Neural progenitor cell (in vitro differentiated cells): ENCODE measurements at regions not wholly inside any gene's neighbourhood (a gene's known extent, or its start where the extent isn't known, plus 50 kb on each side); places are given as distances from the start of the nearest gene placed in this dataset.

Source experiments
- DNase-seq: peaks from one replicate; pipeline ENCODE4 v3.0.0-alpha.2; 2016; ENCODE audit warnings: low spot score
- H2AFZ ChIP-seq: fragments of 200-600 bp; sonication (generic); replicated peaks from 2 replicates; pipeline ENCODE4 v1.6.1; 2016; ENCODE audit warnings: antibody characterized with exemption
- H3F3A ChIP-seq: fragments of 200-600 bp; sonication (generic); 2 replicates; pipeline ENCODE4 v1.6.1; 2016; ENCODE audit warnings: antibody characterized with exemption, low read depth
- H3K27ac ChIP-seq: fragments of 200-600 bp; sonication (generic); 2 replicates; pipeline ENCODE4 v1.5.1; 2016; ENCODE audit warnings: mild to moderate bottlenecking
- H3K27me3 ChIP-seq: fragments of 200-600 bp; sonication (generic); 2 replicates; pipeline ENCODE4 v1.6.1; 2016; ENCODE audit warnings: mild to moderate bottlenecking, moderate library complexity
- H3K36me3 ChIP-seq: fragments of 200-600 bp; sonication (generic); 2 replicates; pipeline ENCODE4 v1.5.1; 2016
- H3K4me1 ChIP-seq: fragments of 200-600 bp; sonication (generic); 2 replicates; pipeline ENCODE4 v1.6.1; 2016; ENCODE audit warnings: mixed run types
- H3K4me2 ChIP-seq: fragments of 200-600 bp; sonication (generic); 2 replicates; pipeline ENCODE4 v1.6.1; 2016
- H3K4me3 ChIP-seq: fragments of 200-600 bp; sonication (generic); 2 replicates; pipeline ENCODE4 v1.5.1; 2016
- H3K79me2 ChIP-seq: fragments of 200-600 bp; sonication (generic); 2 replicates; pipeline ENCODE4 v1.6.1; 2016; ENCODE audit warnings: low read depth
- H3K9ac ChIP-seq: fragments of 200-600 bp; sonication (generic); 2 replicates; pipeline ENCODE4 v1.6.1; 2016
- H3K9me3 ChIP-seq: fragments of 200-600 bp; sonication (generic); 2 replicates; pipeline ENCODE4 v1.5.1; 2016; ENCODE audit warnings: low read depth
- H4K20me1 ChIP-seq: fragments of 200-600 bp; sonication (generic); 2 replicates; pipeline ENCODE4 v1.6.1; 2016; ENCODE audit warnings: low read depth
- H3K27ac Mint-ChIP-seq: 3 replicates; pipeline ENCODE4 v1.8.0; 2021; ENCODE audit warnings: mixed read lengths
- H3K27me3 Mint-ChIP-seq: 2 replicates; pipeline ENCODE4 v1.8.0; 2022; ENCODE audit warnings: low read depth, mild to moderate bottlenecking, inconsistent platforms, moderate library complexity, mixed read lengths; ENCODE audit not compliant: insufficient read depth
- H3K36me3 Mint-ChIP-seq: 3 replicates; pipeline ENCODE4 v1.8.0; 2021; ENCODE audit warnings: mixed read lengths
- H3K4me1 Mint-ChIP-seq: 3 replicates; pipeline ENCODE4 v1.8.0; 2021; ENCODE audit warnings: mixed read lengths
- H3K4me3 Mint-ChIP-seq: 3 replicates; pipeline ENCODE4 v1.8.0; 2021; ENCODE audit warnings: mild to moderate bottlenecking, moderate library complexity, mixed read lengths
- H3K9me3 Mint-ChIP-seq: 3 replicates; pipeline ENCODE4 v1.8.0; 2020; ENCODE audit warnings: mixed read lengths
- EZH2 ChIP-seq: fragments of 200-600 bp; sonication (generic); IDR thresholded peaks from 2 replicates; pipeline ENCODE4 v1.6.1; 2017; ENCODE audit warnings: antibody characterized with exemption, mild to moderate bottlenecking, moderate library complexity
- EZH2phosphoT487 ChIP-seq: fragments of 200-600 bp; sonication (generic); IDR thresholded peaks from 2 replicates; pipeline ENCODE4 v1.6.1; 2017; ENCODE audit warnings: antibody characterized with exemption
- TF ChIP-seq, protein P1 (sequence below): fragments of 200-600 bp; sonication (generic); IDR thresholded peaks from 2 replicates; pipeline ENCODE4 v1.5.1; 2017; ENCODE audit warnings: antibody characterized with exemption, mild to moderate bottlenecking

DNA sequence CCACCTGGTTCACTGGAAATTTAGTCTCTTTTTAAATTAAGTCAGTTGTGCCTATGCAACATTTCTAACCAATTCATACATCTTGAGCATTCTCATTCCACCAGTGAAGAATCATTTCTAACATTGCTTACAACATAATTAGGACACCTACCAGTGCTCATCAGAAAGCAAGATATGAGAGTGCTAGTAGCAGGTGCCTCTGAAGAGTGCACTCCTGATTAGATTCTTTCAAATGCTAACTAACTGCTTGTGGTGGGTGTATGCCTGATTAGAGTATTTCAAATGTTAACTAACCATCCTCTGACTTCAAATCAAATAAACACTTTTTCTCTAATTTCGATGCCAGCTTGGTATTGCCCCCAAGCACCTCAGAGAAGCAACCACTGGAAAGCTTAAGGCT, 124.3 kb upstream of the DNAJC10 start:
- no peaks in the 10 kb centered on the region for H3K27me3 ChIP-seq
- no peaks in the 10 kb centered on the region for H3F3A ChIP-seq
- no peak overlapping the region for H3K4me3 ChIP-seq
- no peak for DNase-seq
- Mint-ChIP-seq H3K4me3 (no peak overlapping the region), H3K27me3 (no peaks in the 10 kb centered on the region), H3K9me3 (no peaks in the 10 kb centered on the region), H3K4me1 (peaks cover 29% of the 10 kb centered on the region), H3K36me3 (no peaks in the 10 kb centered on the region), H3K27ac (no peak overlapping the region)
- H3K4me1 ChIP-seq = peaks cover 30% of the 10 kb centered on the region
- no peak overlapping the region for H2AFZ ChIP-seq
- no peaks in the 10 kb centered on the region for H3K79me2 ChIP-seq
- H4K20me1 ChIP-seq = no peaks in the 10 kb centered on the region
- H3K4me2 ChIP-seq = no peak overlapping the region
- no peaks in the 10 kb centered on the region for H3K36me3 ChIP-seq
- H3K9me3 ChIP-seq = no peaks in the 10 kb centered on the region
- TF ChIP-seq EZH2 (no peak), EZH2phosphoT487 (no peak)
- TF ChIP-seq, protein P1, sequence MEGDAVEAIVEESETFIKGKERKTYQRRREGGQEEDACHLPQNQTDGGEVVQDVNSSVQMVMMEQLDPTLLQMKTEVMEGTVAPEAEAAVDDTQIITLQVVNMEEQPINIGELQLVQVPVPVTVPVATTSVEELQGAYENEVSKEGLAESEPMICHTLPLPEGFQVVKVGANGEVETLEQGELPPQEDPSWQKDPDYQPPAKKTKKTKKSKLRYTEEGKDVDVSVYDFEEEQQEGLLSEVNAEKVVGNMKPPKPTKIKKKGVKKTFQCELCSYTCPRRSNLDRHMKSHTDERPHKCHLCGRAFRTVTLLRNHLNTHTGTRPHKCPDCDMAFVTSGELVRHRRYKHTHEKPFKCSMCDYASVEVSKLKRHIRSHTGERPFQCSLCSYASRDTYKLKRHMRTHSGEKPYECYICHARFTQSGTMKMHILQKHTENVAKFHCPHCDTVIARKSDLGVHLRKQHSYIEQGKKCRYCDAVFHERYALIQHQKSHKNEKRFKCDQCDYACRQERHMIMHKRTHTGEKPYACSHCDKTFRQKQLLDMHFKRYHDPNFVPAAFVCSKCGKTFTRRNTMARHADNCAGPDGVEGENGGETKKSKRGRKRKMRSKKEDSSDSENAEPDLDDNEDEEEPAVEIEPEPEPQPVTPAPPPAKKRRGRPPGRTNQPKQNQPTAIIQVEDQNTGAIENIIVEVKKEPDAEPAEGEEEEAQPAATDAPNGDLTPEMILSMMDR = no peak
- no peak overlapping the region for H3K27ac ChIP-seq
- no peak overlapping the region for H3K9ac ChIP-seq

DNA sequence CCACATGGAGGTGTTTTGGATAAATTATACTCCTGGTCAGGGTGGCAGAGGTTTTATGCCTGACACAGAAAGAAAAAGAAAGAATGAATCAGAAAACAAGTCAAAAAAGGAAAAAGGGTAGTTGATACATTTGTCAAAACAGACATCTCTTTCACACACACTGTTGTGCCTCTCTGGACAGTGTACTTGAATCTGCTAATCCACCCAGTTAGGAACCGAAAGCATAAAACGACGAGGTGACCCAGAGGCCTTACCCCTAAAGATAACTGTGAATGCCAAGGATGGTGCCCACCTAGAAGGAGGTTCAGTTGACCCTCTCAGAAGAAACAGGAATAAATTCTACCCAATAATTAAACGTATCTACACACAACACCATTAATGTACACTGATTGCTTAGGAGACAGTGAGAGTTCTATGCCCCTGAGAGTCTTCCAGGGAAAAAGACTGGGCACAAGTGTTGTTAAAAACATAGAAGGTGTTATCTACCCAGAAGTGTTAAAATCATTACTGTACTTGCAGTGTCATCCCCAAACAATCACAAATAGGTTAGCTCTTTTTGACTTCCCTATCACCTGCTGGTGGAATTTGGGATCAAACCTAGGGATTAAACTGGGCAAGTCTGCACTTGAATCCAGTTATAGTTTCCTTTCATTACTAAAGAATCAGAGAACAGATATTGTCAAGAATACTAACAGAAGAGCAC, 123.2 kb upstream of the DNAJC10 start:
- Histone ChIP-seq H3F3A (no peaks in the 10 kb centered on the region), H2AFZ (no peak overlapping the region), H3K9me3 (no peaks in the 10 kb centered on the region), H4K20me1 (no peaks in the 10 kb centered on the region), H3K36me3 (no peaks in the 10 kb centered on the region), H3K9ac (no peak overlapping the region), H3K4me3 (no peak overlapping the region), H3K4me2 (no peak overlapping the region), H3K79me2 (no peaks in the 10 kb centered on the region), H3K27me3 (no peaks in the 10 kb centered on the region), H3K4me1 (peaks cover 25% of the 10 kb centered on the region), H3K27ac (no peak overlapping the region)
- no peak for TF ChIP-seq EZH2
- TF ChIP-seq, protein P1 = peak; percentile 19
- Mint-ChIP-seq H3K27me3 (no peaks in the 10 kb centered on the region), H3K4me3 (no peak overlapping the region), H3K4me1 (peaks cover 27% of the 10 kb centered on the region), H3K36me3 (no peaks in the 10 kb centered on the region), H3K9me3 (no peaks in the 10 kb centered on the region), H3K27ac (no peak overlapping the region)
- DNase-seq = no peak

DNA sequence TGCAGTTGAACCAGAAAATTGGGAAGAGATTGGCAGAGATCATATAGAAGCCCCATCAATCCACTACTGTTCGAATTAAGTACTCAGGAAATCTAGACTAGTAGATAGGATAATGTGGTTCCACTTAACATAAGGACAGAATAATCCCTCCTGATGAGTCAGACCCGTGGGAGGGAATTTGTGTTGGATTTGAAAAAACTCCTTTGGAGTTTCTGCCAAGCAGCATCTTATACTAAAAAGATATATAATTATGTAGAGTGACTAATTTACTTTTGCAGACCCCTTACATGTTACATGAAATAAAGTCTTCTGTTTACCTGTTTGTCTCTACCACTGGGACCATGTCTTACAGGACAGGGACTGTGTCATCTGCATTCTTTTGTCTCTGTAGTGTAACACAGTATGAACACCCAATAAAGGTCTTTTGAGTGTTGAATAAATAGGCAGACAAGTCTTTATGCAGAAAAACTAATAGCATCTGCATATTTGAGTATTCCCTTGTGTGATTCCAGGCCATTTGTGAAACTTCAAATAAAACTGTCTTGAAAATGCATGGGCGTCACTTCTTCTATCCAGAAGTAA, 122.6 kb upstream of the DNAJC10 start:
- H3K4me3 ChIP-seq = no peak overlapping the region
- H3K27ac Mint-ChIP-seq = no peak overlapping the region
- H3K4me3 Mint-ChIP-seq = no peak overlapping the region
- H3K27ac ChIP-seq = no peak overlapping the region
- no peak overlapping the region for H3K9ac ChIP-seq
- H3K9me3 Mint-ChIP-seq = no peaks in the 10 kb centered on the region
- peaks cover 25% of the 10 kb centered on the region for H3K4me1 ChIP-seq
- H2AFZ ChIP-seq = no peak overlapping the region
- H3K36me3 Mint-ChIP-seq = no peaks in the 10 kb centered on the region
- peaks cover 27% of the 10 kb centered on the region for H3K4me1 Mint-ChIP-seq
- H3K27me3 ChIP-seq = no peaks in the 10 kb centered on the region
- H3K79me2 ChIP-seq = no peaks in the 10 kb centered on the region
- no peak overlapping the region for H3K4me2 ChIP-seq
- no peaks in the 10 kb centered on the region for H4K20me1 ChIP-seq
- H3K36me3 ChIP-seq = no peaks in the 10 kb centered on the region
- no peaks in the 10 kb centered on the region for H3K27me3 Mint-ChIP-seq
- DNase-seq = no peak
- no peak for TF ChIP-seq EZH2
- TF ChIP-seq, protein P1 = no peak
- no peaks in the 10 kb centered on the region for H3K9me3 ChIP-seq
- H3F3A ChIP-seq = no peaks in the 10 kb centered on the region
